ENCODE measurements at regions not wholly inside any gene's neighbourhood (a gene's known extent, or its start where the extent isn't known, plus 50 kb on each side); places are given as distances from the start of the nearest gene placed in this dataset.

DNA sequence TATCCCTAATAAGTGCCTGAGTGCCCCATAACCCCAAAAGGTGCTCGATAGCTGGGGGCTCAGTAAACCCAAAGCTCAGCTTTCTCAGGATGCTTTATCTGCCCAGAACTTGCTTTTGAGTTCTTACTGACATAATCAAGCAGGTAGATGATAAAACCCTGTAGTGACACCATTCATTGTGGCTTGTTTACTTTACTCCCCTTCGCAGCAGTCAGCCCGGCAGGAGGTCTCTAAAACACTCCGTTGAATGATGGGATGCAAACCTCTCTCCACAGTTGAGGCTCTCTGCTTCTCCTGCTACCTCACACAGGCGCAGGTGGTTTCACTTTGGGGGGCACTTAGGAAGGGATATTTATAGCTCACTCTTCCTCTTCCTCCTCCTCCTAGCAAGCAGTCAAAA is 349.4 kb downstream of the HLX start:
- TF ChIP-seq, protein P1, sequence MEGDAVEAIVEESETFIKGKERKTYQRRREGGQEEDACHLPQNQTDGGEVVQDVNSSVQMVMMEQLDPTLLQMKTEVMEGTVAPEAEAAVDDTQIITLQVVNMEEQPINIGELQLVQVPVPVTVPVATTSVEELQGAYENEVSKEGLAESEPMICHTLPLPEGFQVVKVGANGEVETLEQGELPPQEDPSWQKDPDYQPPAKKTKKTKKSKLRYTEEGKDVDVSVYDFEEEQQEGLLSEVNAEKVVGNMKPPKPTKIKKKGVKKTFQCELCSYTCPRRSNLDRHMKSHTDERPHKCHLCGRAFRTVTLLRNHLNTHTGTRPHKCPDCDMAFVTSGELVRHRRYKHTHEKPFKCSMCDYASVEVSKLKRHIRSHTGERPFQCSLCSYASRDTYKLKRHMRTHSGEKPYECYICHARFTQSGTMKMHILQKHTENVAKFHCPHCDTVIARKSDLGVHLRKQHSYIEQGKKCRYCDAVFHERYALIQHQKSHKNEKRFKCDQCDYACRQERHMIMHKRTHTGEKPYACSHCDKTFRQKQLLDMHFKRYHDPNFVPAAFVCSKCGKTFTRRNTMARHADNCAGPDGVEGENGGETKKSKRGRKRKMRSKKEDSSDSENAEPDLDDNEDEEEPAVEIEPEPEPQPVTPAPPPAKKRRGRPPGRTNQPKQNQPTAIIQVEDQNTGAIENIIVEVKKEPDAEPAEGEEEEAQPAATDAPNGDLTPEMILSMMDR (optimal IDR thresholded peaks at IDR 0.05 in 1 of 3, IDR thresholded peaks at IDR 0.05 in 1 of 3, conservative IDR thresholded peaks at IDR 0.05 in 1 of 3; ENCODE audit: extremely low read depth in 1 of 3, insufficient read depth in 2 of 3, low read length in 3 of 3): no peak
- TF ChIP-seq EZH2 (IDR thresholded peaks at IDR 0.05; ENCODE audit: low read length): no peak
